ENCODE measurements at regions not wholly inside any gene's neighbourhood (a gene's known extent, or its start where the extent isn't known, plus 50 kb on each side); places are given as distances from the start of the nearest gene placed in this dataset.

DNA sequence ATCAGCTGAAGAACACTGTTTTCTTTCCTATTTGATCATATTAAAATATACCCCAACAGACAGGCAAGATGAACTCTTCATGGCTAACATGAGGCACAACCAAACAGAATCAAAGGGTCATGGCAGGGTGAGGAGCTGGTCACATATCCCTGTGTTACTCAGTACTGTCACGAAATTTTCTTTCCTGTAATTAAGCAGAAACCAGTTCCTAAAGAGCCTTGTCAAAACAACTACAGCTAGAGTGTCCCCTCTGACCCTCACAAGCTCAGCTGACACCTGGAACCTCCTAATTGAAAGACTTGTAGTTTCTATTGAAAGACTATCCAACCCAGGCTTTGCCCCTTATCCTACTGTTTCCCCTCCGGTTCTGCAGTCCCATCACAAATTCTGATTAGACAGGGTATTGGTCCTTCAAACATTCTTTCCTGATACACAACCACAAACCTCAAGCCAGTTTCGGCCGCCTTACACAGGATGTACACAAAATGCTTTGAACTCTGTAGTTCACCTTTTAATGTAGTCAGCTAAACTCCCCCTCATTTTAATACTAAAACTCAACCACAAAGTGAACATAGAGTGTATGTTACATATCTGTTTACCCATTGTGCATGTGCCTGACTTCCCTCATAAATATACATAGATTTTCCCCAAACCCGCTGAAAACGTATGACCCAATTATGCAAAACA is 651.9 kb downstream of the MRPL39 start:
- Histone ChIP-seq H3K9me1 (ENCODE audit: control insufficient read depth, extremely low read depth, insufficient read depth, low read length) (no peaks in the 10 kb centered on the region), H2AFZ (ENCODE audit: control insufficient read depth, low read length) (no peak overlapping the region), H4K20me1 (ENCODE audit: control insufficient read depth, extremely low read depth, insufficient read depth, low read length) (no peaks in the 10 kb centered on the region), H3K4me1 (ENCODE audit: control insufficient read depth, extremely low read depth, insufficient read depth, low read length) (no peaks in the 10 kb centered on the region), H3K27me3 (ENCODE audit: control insufficient read depth, extremely low read depth, insufficient read depth, low read length) (no peaks in the 10 kb centered on the region), H3K9me3 (ENCODE audit: control insufficient read depth, low read depth, low read length) (no peaks in the 10 kb centered on the region), H3K79me2 (ENCODE audit: control insufficient read depth, insufficient read depth, low read length) (no peaks in the 10 kb centered on the region), H3K4me2 (ENCODE audit: control insufficient read depth, extremely low read depth, insufficient read depth, low read depth, low read length) (no peak overlapping the region), H3K9ac (ENCODE audit: control insufficient read depth, extremely low read depth, insufficient read depth, low read length) (no peak overlapping the region), H3K36me3 (ENCODE audit: control insufficient read depth in 2 of 2, extremely low read depth in 1 of 2, insufficient read depth in 2 of 2, low read length in 2 of 2) (no peaks in the 10 kb centered on the region), H3K4me3 (ENCODE audit: control insufficient read depth in 2 of 3, extremely low read depth in 1 of 3, insufficient read depth in 2 of 3, low read depth in 1 of 3, low read length in 3 of 3) (no peak overlapping the region), H3K27ac (ENCODE audit: control insufficient read depth, insufficient read depth, low read length) (no peak overlapping the region)
- DNase-seq (ENCODE audit: low read depth, low spot score) (no peak), FAIRE-seq (no peak)
- TF ChIP-seq, protein P1, sequence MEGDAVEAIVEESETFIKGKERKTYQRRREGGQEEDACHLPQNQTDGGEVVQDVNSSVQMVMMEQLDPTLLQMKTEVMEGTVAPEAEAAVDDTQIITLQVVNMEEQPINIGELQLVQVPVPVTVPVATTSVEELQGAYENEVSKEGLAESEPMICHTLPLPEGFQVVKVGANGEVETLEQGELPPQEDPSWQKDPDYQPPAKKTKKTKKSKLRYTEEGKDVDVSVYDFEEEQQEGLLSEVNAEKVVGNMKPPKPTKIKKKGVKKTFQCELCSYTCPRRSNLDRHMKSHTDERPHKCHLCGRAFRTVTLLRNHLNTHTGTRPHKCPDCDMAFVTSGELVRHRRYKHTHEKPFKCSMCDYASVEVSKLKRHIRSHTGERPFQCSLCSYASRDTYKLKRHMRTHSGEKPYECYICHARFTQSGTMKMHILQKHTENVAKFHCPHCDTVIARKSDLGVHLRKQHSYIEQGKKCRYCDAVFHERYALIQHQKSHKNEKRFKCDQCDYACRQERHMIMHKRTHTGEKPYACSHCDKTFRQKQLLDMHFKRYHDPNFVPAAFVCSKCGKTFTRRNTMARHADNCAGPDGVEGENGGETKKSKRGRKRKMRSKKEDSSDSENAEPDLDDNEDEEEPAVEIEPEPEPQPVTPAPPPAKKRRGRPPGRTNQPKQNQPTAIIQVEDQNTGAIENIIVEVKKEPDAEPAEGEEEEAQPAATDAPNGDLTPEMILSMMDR (optimal IDR thresholded peaks at IDR 0.05 in 1 of 3, IDR thresholded peaks at IDR 0.05 in 1 of 3, conservative IDR thresholded peaks at IDR 0.05 in 1 of 3; ENCODE audit: extremely low read depth in 1 of 3, insufficient read depth in 2 of 3, low read length in 3 of 3), result no peak
- no peak for TF ChIP-seq EZH2 (IDR thresholded peaks at IDR 0.05; ENCODE audit: low read length)
- dilution Hi-C loops (cut with MboI; ENCODE audit: extremely low pct_ligation_motif_present, low sequenced_read_pairs), result no loop called here

- H3K4me2 ChIP-seq (ENCODE audit: control insufficient read depth, extremely low read depth, insufficient read depth, low read depth, low read length), result no peak overlapping the region
- dilution Hi-C loops (cut with MboI; ENCODE audit: extremely low pct_ligation_motif_present, low sequenced_read_pairs), result no loop called here
- no peak for DNase-seq (ENCODE audit: low read depth, low spot score)
- H3K4me3 ChIP-seq (ENCODE audit: control insufficient read depth in 2 of 3, extremely low read depth in 1 of 3, insufficient read depth in 2 of 3, low read depth in 1 of 3, low read length in 3 of 3), result no peak overlapping the region
- no peak overlapping the region for H3K9ac ChIP-seq (ENCODE audit: control insufficient read depth, extremely low read depth, insufficient read depth, low read length)
- H3K27ac ChIP-seq (ENCODE audit: control insufficient read depth, insufficient read depth, low read length), result no peak overlapping the region
- H2AFZ ChIP-seq (ENCODE audit: control insufficient read depth, low read length), result no peak overlapping the region
- H3K9me1 ChIP-seq (ENCODE audit: control insufficient read depth, extremely low read depth, insufficient read depth, low read length), result no peaks in the 10 kb centered on the region
- H3K36me3 ChIP-seq (ENCODE audit: control insufficient read depth in 2 of 2, extremely low read depth in 1 of 2, insufficient read depth in 2 of 2, low read length in 2 of 2), result no peaks in the 10 kb centered on the region
- TF ChIP-seq, protein P1 (optimal IDR thresholded peaks at IDR 0.05 in 1 of 3, IDR thresholded peaks at IDR 0.05 in 1 of 3, conservative IDR thresholded peaks at IDR 0.05 in 1 of 3; ENCODE audit: extremely low read depth in 1 of 3, insufficient read depth in 2 of 3, low read length in 3 of 3), result no peak
- no peak for TF ChIP-seq EZH2 (IDR thresholded peaks at IDR 0.05; ENCODE audit: low read length)
- no peaks in the 10 kb centered on the region for H3K9me3 ChIP-seq (ENCODE audit: control insufficient read depth, low read depth, low read length)
- H4K20me1 ChIP-seq (ENCODE audit: control insufficient read depth, extremely low read depth, insufficient read depth, low read length), result no peaks in the 10 kb centered on the region
- no peaks in the 10 kb centered on the region for H3K27me3 ChIP-seq (ENCODE audit: control insufficient read depth, extremely low read depth, insufficient read depth, low read length)
- no peaks in the 10 kb centered on the region for H3K79me2 ChIP-seq (ENCODE audit: control insufficient read depth, insufficient read depth, low read length)
- FAIRE-seq, result no peak
- H3K4me1 ChIP-seq (ENCODE audit: control insufficient read depth, extremely low read depth, insufficient read depth, low read length), result no peaks in the 10 kb centered on the region
These were observed 659.1 kb downstream of the MRPL39 start for GRCh38 chr21:24948186-24948585.

All from keratinocyte (primary cell).